H1 (cell line): ENCODE measurements at regions not wholly inside any gene's neighbourhood (a gene's known extent, or its start where the extent isn't known, plus 50 kb on each side); places are given as distances from the start of the nearest gene placed in this dataset.
A peak's percentile ranks its signal among the peaks of the same experiment; 100 is the strongest.

ENCODE experiments used
- CTCF ChIA-PET: fragments of 300-600 bp; sonication (Branson Sonifier 250); formaldehyde crosslinking; loops from one replicate; lab custom pipeline; 2021; ENCODE audit not compliant: partially characterized antibody; lab: Charles Lee
- POLR2A ChIA-PET: fragments of 300-600 bp; sonication (Branson Sonifier 250); formaldehyde crosslinking; loops from one replicate; lab custom pipeline; 2021; ENCODE audit warnings: inconsistent platforms; ENCODE audit not compliant: partially characterized antibody; lab: Charles Lee
- DNase-seq, 2 experiments: peaks; one replicate each; pipeline versions ENCODE4 v3.0.0 to v3.0.0-alpha.2; 2010 to 2022; ENCODE audit warnings: low spot score in 2 of 2, low read depth in 1 of 2, mixed read lengths in 1 of 2
- FAIRE-seq: peaks from 2 replicates; lab custom pipeline; 2011; peaks lifted over from hg19 to GRCh38; lab: Jason Lieb, UNC
- H2AFZ ChIP-seq: 2 replicates; pipeline ENCODE4 v1.8.1; 2012; ENCODE audit warnings: low read length, inconsistent platforms
- H2AK5ac ChIP-seq: 2 replicates; pipeline ENCODE4 v1.6.1; 2013; ENCODE audit warnings: low read depth, low read length
- H2BK120ac ChIP-seq: replicated peaks from 2 replicates; pipeline ENCODE3; 2013; ENCODE audit warnings: low read depth, low read length, inconsistent platforms
- H2BK12ac ChIP-seq: 2 replicates; pipeline ENCODE4 v1.6.1; 2013; ENCODE audit warnings: low read depth, low read length
- H2BK15ac ChIP-seq: 2 replicates; pipeline ENCODE4 v1.6.1; 2013; ENCODE audit warnings: low read length
- H2BK20ac ChIP-seq: 2 replicates; pipeline ENCODE4 v1.6.1; 2013; ENCODE audit warnings: low read length
- H2BK5ac ChIP-seq: 2 replicates; pipeline ENCODE4 v1.6.1; 2013; ENCODE audit warnings: low read depth, low read length
- H3K14ac ChIP-seq: 2 replicates; pipeline ENCODE4 v1.6.1; 2013; ENCODE audit warnings: inconsistent platforms; ENCODE audit not compliant: insufficient read length
- H3K18ac ChIP-seq: 2 replicates; pipeline ENCODE4 v1.6.1; 2013; ENCODE audit warnings: low read length; ENCODE audit errors: extremely low read depth
- H3K23ac ChIP-seq: 2 replicates; pipeline ENCODE4 v1.6.1; 2013; ENCODE audit warnings: inconsistent platforms; ENCODE audit not compliant: insufficient read length
- H3K23me2 ChIP-seq: 2 replicates; pipeline ENCODE4 v1.6.1; 2013; ENCODE audit warnings: low read depth, low read length
- H3K27ac ChIP-seq: 2 replicates; pipeline ENCODE4 v1.6.1; 2011; ENCODE audit warnings: low read depth, low read length, inconsistent platforms
- H3K27me3 ChIP-seq, 4 experiments: replicated peaks in 1 of 4; 1 replicate in 1 of 4; 2 replicates in 3 of 4; pipeline versions ENCODE4 v1.6.1 to v1.8.1; 2011 to 2013; ENCODE audit warnings: low read length in 3 of 4, mild to moderate bottlenecking in 3 of 4, inconsistent platforms in 2 of 4, mixed read lengths in 2 of 4, moderate library complexity in 1 of 4; ENCODE audit not compliant: control insufficient read depth in 3 of 4, insufficient read depth in 3 of 4; ENCODE audit errors: extremely low read depth in 1 of 4
- H3K36me3 ChIP-seq, 4 experiments: 2 replicates each; pipeline versions ENCODE4 v1.6.1 to v1.8.1; 2011 to 2013; ENCODE audit warnings: mild to moderate bottlenecking in 4 of 4, low read length in 3 of 4, moderate library complexity in 2 of 4, control low read depth in 1 of 4, inconsistent platforms in 1 of 4; ENCODE audit not compliant: insufficient read depth in 4 of 4, control insufficient read depth in 2 of 4
- H3K4ac ChIP-seq: replicated peaks from 2 replicates; pipeline ENCODE3; 2013; ENCODE audit warnings: low read length, low read depth, mixed read lengths, inconsistent platforms; ENCODE audit not compliant: insufficient read length
- H3K4me1 ChIP-seq, 4 experiments: replicated peaks in 1 of 4; 1 replicate in 1 of 4; 2 replicates in 3 of 4; pipeline versions ENCODE4 v1.6.1 to v1.8.1; 2011 to 2013; ENCODE audit warnings: low read length in 3 of 4, inconsistent platforms in 2 of 4, mixed read lengths in 1 of 4; ENCODE audit not compliant: insufficient read depth in 4 of 4, control insufficient read depth in 3 of 4
- H3K4me2 ChIP-seq, 2 experiments: 2 replicates each; pipeline versions ENCODE4 v1.6.1 to v1.8.1; 2011 to 2013; ENCODE audit warnings: low read depth in 2 of 2, low read length in 2 of 2, control low read depth in 1 of 2, inconsistent platforms in 1 of 2, mild to moderate bottlenecking in 1 of 2; ENCODE audit not compliant: insufficient read depth in 1 of 2
- H3K4me3 ChIP-seq, 4 experiments: fragments of 200-600, 300-600 bp in 1 of 4; sonication (generic), shearing (Covaris generic), sonication (Bioruptor Twin) in 1 of 4; 2 replicates each; pipeline versions ENCODE4 v1.5.1 to v1.8.1; 2011 to 2016; ENCODE audit warnings: low read length in 4 of 4, low read depth in 3 of 4, control low read depth in 2 of 4, inconsistent platforms in 2 of 4, mild to moderate bottlenecking in 2 of 4, mixed read lengths in 1 of 4, moderate library complexity in 1 of 4; ENCODE audit not compliant: insufficient read depth in 2 of 4; ENCODE audit errors: extremely low read depth in 1 of 4
- H3K56ac ChIP-seq: replicated peaks from 2 replicates; pipeline ENCODE3; 2013; ENCODE audit warnings: low read depth, mild to moderate bottlenecking, mixed read lengths, low read length, inconsistent platforms; ENCODE audit not compliant: insufficient read length
- H3K79me1 ChIP-seq: 2 replicates; pipeline ENCODE4 v1.6.1; 2013; ENCODE audit warnings: low read depth, low read length, control low read depth
- H3K79me2 ChIP-seq, 2 experiments: 2 replicates each; pipeline versions ENCODE4 v1.6.1 to v1.8.1; 2012 to 2013; ENCODE audit warnings: low read length in 2 of 2, mild to moderate bottlenecking in 2 of 2, inconsistent platforms in 1 of 2; ENCODE audit not compliant: insufficient read depth in 2 of 2, control insufficient read depth in 1 of 2
- H3K9ac ChIP-seq, 4 experiments: replicated peaks in 1 of 4; 1 replicate in 1 of 4; 2 replicates in 3 of 4; pipeline versions ENCODE4 v1.6.1 to v1.8.1; 2011 to 2013; ENCODE audit warnings: low read depth in 3 of 4, low read length in 3 of 4, control low read depth in 2 of 4, mild to moderate bottlenecking in 2 of 4, moderate library complexity in 2 of 4, inconsistent platforms in 1 of 4; ENCODE audit errors: extremely low read depth in 1 of 4
- H3K9me3 ChIP-seq, 2 experiments: 2 replicates each; pipeline versions ENCODE4 v1.6.1 to v1.8.1; 2012 to 2013; ENCODE audit warnings: mild to moderate bottlenecking in 2 of 2, moderate library complexity in 2 of 2, control low read depth in 1 of 2, inconsistent platforms in 1 of 2, low read depth in 1 of 2, low read length in 1 of 2, mixed read lengths in 1 of 2; ENCODE audit not compliant: insufficient read depth in 2 of 2
- H4K20me1 ChIP-seq, 2 experiments: replicated peaks in 1 of 2; 2 replicates each; pipeline versions ENCODE3 to v1.8.1; 2011 to 2013; ENCODE audit warnings: inconsistent platforms in 2 of 2, low read length in 2 of 2, mild to moderate bottlenecking in 1 of 2; ENCODE audit not compliant: insufficient read depth in 2 of 2, control insufficient read depth in 1 of 2
- H4K5ac ChIP-seq: 2 replicates; pipeline ENCODE4 v1.6.1; 2013; ENCODE audit warnings: low read length, low read depth, mixed read lengths, inconsistent platforms; ENCODE audit not compliant: insufficient read length
- H4K8ac ChIP-seq: 2 replicates; pipeline ENCODE4 v1.8.0; 2013; ENCODE audit warnings: mild to moderate bottlenecking, moderate library complexity, low read length, inconsistent platforms; ENCODE audit not compliant: insufficient read depth; ENCODE audit errors: extremely low read depth
- H4K91ac ChIP-seq: replicated peaks from 2 replicates; pipeline ENCODE3; 2013; ENCODE audit warnings: low read length, mixed read lengths, inconsistent platforms; ENCODE audit not compliant: insufficient read length
- BCL11A ChIP-seq, 2 experiments: IDR thresholded peaks; one replicate each; pipeline ENCODE4 v1.6.1; 2011; ENCODE audit warnings: low read depth in 2 of 2, low read length in 2 of 2, mild to moderate bottlenecking in 2 of 2
- CHD1 ChIP-seq: IDR thresholded peaks from 2 replicates; pipeline ENCODE4 v1.6.1; 2012; ENCODE audit warnings: low read depth, low read length, improper control_type of control experiment
- HDAC2 ChIP-seq, 2 experiments: fragments of 300-600 bp in 1 of 2; sonication (generic) in 1 of 2; IDR thresholded peaks; 2 replicates each; pipeline ENCODE4 v1.6.1; 2011 to 2012; ENCODE audit warnings: low read depth in 2 of 2, low read length in 2 of 2, mild to moderate bottlenecking in 2 of 2, moderate library complexity in 2 of 2, borderline replicate concordance in 1 of 2, inconsistent platforms in 1 of 2
- HDAC6 ChIP-seq: IDR thresholded peaks from one replicate; pipeline ENCODE4 v1.7.1; 2012; ENCODE audit warnings: low read depth, mild to moderate bottlenecking, inconsistent platforms, low read length, moderate library complexity
- MAFK ChIP-seq: IDR thresholded peaks from 2 replicates; pipeline ENCODE4 v1.6.1; 2012; ENCODE audit warnings: low read depth, mild to moderate bottlenecking, improper control_type of control experiment, low read length
- USF2 ChIP-seq: IDR thresholded peaks from 2 replicates; pipeline ENCODE4 v1.6.1; 2011; ENCODE audit warnings: low read length, improper control_type of control experiment
- ZNF274 ChIP-seq: IDR thresholded peaks from 2 replicates; pipeline ENCODE4 v1.7.0; 2012; ENCODE audit warnings: low read length, borderline replicate concordance; ENCODE audit errors: extremely low read depth
- WGBS, 2 experiments: shearing (Covaris generic) in 1 of 2; methylation state at CpG; one replicate each; pipeline versions ENCODE4 v1.1.6 to v1.1.7; 2013 to 2015; ENCODE audit warnings: low lambda C conversion rate in 2 of 2, mixed read lengths in 2 of 2, inconsistent platforms in 1 of 2, low coverage in 1 of 2, missing lambda C conversion rate in 1 of 2; ENCODE audit not compliant: insufficient replicate concordance in 2 of 2, insufficient coverage in 1 of 2, insufficient read length in 1 of 2; ENCODE audit errors: extremely low coverage in 1 of 2, missing lambda C conversion rate in 1 of 2; 5-methylcytosine and 5-hydroxymethylcytosine counted together

- Histone ChIP-seq H3K14ac (no peak overlapping the region), H3K79me2 (no peaks in the 10 kb centered on the region), H2BK120ac (no peak overlapping the region), H4K8ac (no peak overlapping the region), H3K4me2 (no peak overlapping the region), H3K9ac (no peak overlapping the region), H2BK15ac (no peak overlapping the region), H3K79me1 (no peaks in the 10 kb centered on the region), H3K23ac (no peak overlapping the region), H4K91ac (no peak overlapping the region), H2AK5ac (no peak overlapping the region), H3K27me3 (no peaks in the 10 kb centered on the region), H4K20me1 (no peaks in the 10 kb centered on the region), H3K27ac (no peak overlapping the region), H3K56ac (no peak overlapping the region), H3K4ac (no peak overlapping the region), H2BK12ac (no peak overlapping the region), H3K9me3 (no peaks in the 10 kb centered on the region), H2BK20ac (no peak overlapping the region), H3K18ac (no peak overlapping the region), H3K36me3 (no peaks in the 10 kb centered on the region), H4K5ac (no peak overlapping the region), H3K23me2 (peaks cover 2% of the 10 kb centered on the region; the same call in 1 of the 2 replicates), H2BK5ac (no peak overlapping the region), H3K4me3 (no peak overlapping the region), H3K4me1 (no peaks in the 10 kb centered on the region), H2AFZ (peak overlapping the region; percentile 91; the same call in 1 of the 2 replicates)
- DNase-seq: no peak
- ChIA-PET POLR2A (no interaction called here), CTCF (interaction anchor here (0.6 to 1.3 kb wide), 3 partner anchors 8 to 284 kb away, joined by 4 to 5 read pairs (median 4); no protein-coding TSS in a partner anchor)
- FAIRE-seq: no peak
- WGBS, 2 experiments: 84% methylated on average over 7 of the region's 7 CpGs; no CpG with 5 or more reads in 1 of the 2 experiments
- TF ChIP-seq CHD1 (no peak), ZNF274 (no peak), HDAC6 (no peak), MAFK (no peak), BCL11A (IDR thresholded peaks at IDR 0.05; ENCODE audit: low read depth in 2 of 2, low read length in 2 of 2) (no peak), HDAC2 (IDR thresholded peaks at IDR 0.05; ENCODE audit: borderline replicate concordance in 1 of 2, low read depth in 2 of 2, low read length in 2 of 2) (no peak), USF2 (no peak)
These were observed 58.8 kb upstream of the RAI14 start for GRCh38 chr5:34597034-34598027.
